HG03135 (cell line): ENCODE measurements at regions not wholly inside any gene's neighbourhood (a gene's known extent, or its start where the extent isn't known, plus 50 kb on each side); places are given as distances from the start of the nearest gene placed in this dataset.

Experiments
- ATAC-seq: cut with Tn5 transposase; IDR thresholded peaks from one replicate; pipeline ENCODE4 v1.9.1; 2021; ENCODE audit warnings: mild to moderate bottlenecking, moderate library complexity; ENCODE audit not compliant: unreplicated experiment

- no peak for ATAC-seq
These were observed 353.5 kb upstream of the IL12A start for GRCh38 chr3:159635047-159635641.

DNA sequence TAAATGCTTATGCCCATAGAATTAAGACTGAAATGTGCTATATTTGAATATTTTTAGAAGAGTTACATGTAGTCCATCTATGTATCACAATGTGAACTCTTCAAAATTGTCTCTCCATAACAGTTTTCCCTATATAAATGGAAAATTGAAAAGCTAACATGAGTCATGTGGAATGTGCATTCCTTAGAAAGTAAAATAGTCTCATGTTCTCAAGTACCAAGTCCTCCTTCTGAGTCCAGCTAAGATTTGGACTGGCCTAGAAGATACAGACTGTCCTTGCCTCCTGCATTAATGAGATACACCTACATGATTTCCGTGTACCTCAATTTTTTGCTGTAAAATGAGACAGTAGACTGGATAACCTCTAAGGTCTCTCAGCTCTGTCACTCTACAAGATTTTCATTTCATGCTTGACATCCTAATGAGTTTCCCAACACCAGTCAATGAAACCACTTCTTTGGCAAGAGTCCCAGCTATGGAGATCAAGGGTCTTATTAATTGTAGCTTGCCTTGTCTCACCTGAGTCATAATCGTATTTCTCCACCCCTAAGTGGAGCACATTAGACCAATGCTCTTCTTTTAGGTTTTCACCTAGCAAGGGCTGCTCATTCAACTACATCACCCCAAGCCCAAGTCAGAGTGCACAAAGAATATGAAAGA, 350.6 kb upstream of the IL12A start:
- ATAC-seq: no peak

DNA sequence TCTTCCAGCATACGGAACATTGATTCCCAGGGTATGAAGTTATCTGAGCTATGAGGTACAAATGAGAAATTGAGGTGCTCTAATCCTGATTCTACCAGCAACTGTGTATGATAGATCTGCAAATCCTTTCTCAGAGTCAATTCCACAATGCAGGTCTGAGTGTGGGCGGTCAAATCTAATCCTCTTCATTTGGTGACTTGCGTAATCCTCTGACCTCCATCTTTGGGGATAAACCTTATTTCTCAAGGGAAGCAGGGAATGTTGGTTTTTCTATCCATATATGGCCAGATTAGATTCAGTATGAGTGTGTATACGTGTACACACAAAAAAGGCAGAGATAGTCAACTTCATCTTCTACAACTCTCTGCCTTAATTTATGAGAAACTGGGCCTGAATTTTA, 348.4 kb upstream of the IL12A start:
- ATAC-seq: no peak

DNA sequence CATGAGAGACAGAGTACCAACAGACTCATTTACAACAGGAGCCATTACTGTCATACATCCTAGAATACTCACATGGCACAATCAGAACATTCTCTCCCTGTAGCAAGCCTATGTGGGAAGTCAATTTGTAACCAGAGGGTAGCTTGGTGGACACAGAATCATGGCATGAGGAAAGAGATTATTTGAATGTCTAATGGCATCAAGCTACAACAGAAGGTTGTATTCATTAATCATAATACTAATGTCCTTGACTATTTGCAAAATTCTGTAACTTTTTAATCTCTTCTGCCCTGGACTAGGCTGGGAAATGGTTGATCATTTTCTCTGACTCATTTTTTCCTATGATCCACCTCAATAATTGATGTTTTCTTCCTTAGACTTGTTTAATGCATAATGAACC, 345.2 kb upstream of the IL12A start:
- no peak for ATAC-seq

DNA sequence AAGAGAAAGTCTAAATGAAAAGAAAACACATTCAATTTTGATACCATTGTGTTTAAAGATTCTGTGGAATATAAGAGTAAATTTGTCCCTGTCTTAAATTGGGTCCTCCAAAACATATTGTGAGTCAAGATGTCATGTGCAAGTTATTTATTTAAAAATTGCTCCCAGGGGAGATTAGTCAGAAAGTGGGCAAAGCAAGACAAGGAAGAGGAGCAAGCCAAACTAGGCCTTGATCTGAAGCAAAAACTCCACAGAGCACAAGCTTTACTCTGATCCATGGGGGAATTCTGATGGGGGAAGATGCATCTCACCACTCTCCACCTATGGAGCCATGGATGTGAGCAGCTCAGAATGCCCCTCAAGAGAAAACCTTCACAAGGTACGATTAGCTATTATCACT, 342.8 kb upstream of the IL12A start:
- ATAC-seq: no peak

DNA sequence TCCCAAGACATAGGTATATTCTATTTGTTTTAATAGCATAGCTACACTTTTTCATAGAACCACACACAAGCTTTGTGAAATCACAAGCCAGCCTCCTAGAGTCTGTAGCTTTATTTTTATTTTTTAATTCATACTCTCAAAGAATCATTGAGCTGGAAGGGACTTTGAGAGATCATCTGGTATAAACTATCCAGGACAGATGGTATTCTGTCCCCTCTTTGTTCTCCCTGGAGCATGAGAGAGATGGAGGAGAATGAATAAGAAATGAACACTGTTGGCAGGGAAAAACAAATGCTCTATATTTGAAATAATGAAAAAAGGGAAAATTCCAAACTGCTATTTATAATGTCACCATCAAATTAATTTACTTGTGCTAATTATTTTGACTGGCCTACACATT, 338.7 kb upstream of the IL12A start:
- ATAC-seq: no peak

GRCh38 chr3:159650726-159651125, 337.9 kb upstream of the IL12A start:
- ATAC-seq: no peak

GRCh38 chr3:159652452-159652851, 336.2 kb upstream of the IL12A start:
- ATAC-seq: no peak

GRCh38 chr3:159654183-159655134, 334.2 kb upstream of the IL12A start:
- ATAC-seq: no peak

DNA sequence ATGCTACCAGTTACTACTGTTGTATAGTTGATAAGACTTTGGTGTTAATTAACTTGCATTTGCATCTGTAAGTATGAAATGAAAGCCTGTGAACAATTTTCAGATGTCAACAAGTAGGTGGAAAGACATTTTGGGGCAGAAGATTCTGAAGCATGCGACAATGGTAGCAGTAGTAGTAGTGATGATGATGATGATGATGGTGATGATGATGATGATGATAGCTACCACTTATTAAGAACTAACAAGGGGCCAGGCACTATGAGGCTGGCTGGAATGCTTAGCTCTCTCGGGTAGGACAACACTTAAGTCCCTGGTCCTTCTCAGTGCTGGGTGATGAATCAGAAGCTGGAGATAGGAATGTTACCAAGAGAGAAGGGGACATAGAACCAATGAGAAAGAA, 333.4 kb upstream of the IL12A start:
- no peak for ATAC-seq

- ATAC-seq: no peak
These were observed 331.5 kb upstream of the IL12A start for GRCh38 chr3:159657176-159657575.

- ATAC-seq: no peak
These were observed 331.0 kb upstream of the IL12A start for GRCh38 chr3:159657629-159658028.

GRCh38 chr3:159660326-159660725, 328.3 kb upstream of the IL12A start:
- no peak for ATAC-seq

- ATAC-seq: no peak
These were observed 327.7 kb upstream of the IL12A start for GRCh38 chr3:159660901-159661300.

DNA sequence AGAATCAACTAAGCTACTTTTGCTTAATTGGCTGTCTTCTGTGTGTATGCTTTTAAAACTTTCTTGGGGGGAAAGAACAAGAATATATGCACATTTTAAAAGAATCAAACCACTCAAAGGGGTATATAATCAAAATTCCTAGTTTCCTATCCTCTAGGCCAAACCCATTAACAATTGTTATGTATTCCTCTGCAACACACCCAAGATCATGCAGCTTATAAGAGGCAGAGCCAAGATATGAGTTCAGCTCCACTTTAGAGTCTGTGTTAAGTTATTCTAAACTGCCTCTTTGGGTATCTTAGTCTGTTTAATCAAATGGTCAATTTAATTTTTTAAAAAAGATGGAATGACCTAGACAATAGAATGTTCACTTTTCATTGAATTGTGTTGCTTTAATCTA, 326.1 kb upstream of the IL12A start:
- ATAC-seq: no peak

GRCh38 chr3:159664006-159664405, 324.6 kb upstream of the IL12A start:
- no peak for ATAC-seq

GRCh38 chr3:159664653-159665052, 324.0 kb upstream of the IL12A start:
- no peak for ATAC-seq

- no peak for ATAC-seq
These were observed 321.4 kb upstream of the IL12A start for GRCh38 chr3:159667261-159667660.

GRCh38 chr3:159668461-159668860, 320.2 kb upstream of the IL12A start:
- no peak for ATAC-seq

- ATAC-seq: no peak
These were observed 319.6 kb upstream of the IL12A start for GRCh38 chr3:159668990-159669476.

DNA sequence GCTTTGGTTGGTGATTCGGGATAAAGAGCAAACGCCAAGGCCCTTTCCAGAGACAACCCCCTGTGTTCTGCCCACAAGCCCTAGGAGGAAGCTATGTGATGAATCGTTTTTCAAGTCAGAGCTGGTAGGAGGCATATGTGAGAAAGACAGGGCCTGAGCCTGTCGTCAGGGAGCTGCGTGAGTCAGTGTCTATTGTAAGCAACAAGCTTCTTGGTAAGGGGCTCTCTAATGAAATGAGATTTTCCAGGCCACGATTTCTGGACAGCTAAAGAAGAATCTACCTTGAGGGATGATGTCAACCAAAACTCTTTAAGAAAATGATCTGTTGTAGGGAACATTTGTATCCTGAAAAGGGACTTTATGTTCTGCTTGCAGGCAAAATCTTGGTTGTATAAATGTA, 318.9 kb upstream of the IL12A start:
- no peak for ATAC-seq
